GM18868 (cell line): ENCODE measurements at regions not wholly inside any gene's neighbourhood (a gene's known extent, or its start where the extent isn't known, plus 50 kb on each side); places are given as distances from the start of the nearest gene placed in this dataset.
"Not testable (repeated sequence)": the region's sequence is repeated elsewhere in the genome, so short reads cannot be mapped to it uniquely, and the experiment has no call there.

Experiments
- ATAC-seq: cut with Tn5 transposase; IDR thresholded peaks from one replicate; pipeline ENCODE4 v1.9.1; 2021; ENCODE audit warnings: mild to moderate bottlenecking, moderate library complexity; ENCODE audit not compliant: unreplicated experiment

- no peak for ATAC-seq
These were observed 189.1 kb upstream of the DTNA start for GRCh38 chr18:34521040-34521439.

GRCh38 chr18:34522603-34523002 lies 187.5 kb upstream of the DTNA start:
- no peak for ATAC-seq

- ATAC-seq = no peak
These were observed 184.9 kb upstream of the DTNA start for GRCh38 chr18:34525244-34525643.

- no peak for ATAC-seq
These were observed 181.9 kb upstream of the DTNA start for GRCh38 chr18:34528177-34528576.

GRCh38 chr18:34529358-34530335 lies 180.5 kb upstream of the DTNA start:
- no peak for ATAC-seq

GRCh38 chr18:34531110-34531509 lies 179.0 kb upstream of the DTNA start:
- ATAC-seq = no peak

GRCh38 chr18:34534642-34535041 lies 175.5 kb upstream of the DTNA start:
- not testable (repeated sequence) for ATAC-seq

- no peak for ATAC-seq
These were observed 169.2 kb upstream of the DTNA start for GRCh38 chr18:34540897-34541296.

- no peak for ATAC-seq
These were observed 167.5 kb upstream of the DTNA start for GRCh38 chr18:34542625-34543024.

GRCh38 chr18:34543356-34543755 lies 166.7 kb upstream of the DTNA start:
- no peak for ATAC-seq

- ATAC-seq = no peak
These were observed 166.2 kb upstream of the DTNA start for GRCh38 chr18:34543945-34544344.

GRCh38 chr18:34544930-34545329 lies 165.2 kb upstream of the DTNA start:
- ATAC-seq = no peak

GRCh38 chr18:34548120-34548972 lies 161.8 kb upstream of the DTNA start:
- ATAC-seq = no peak

GRCh38 chr18:34548973-34549294 lies 161.2 kb upstream of the DTNA start:
- no peak for ATAC-seq

GRCh38 chr18:34549367-34549766 lies 160.7 kb upstream of the DTNA start:
- ATAC-seq = no peak

GRCh38 chr18:34550156-34550555 lies 159.9 kb upstream of the DTNA start:
- no peak for ATAC-seq

GRCh38 chr18:34550902-34551301 lies 159.2 kb upstream of the DTNA start:
- no peak for ATAC-seq

- no peak for ATAC-seq
These were observed 158.3 kb upstream of the DTNA start for GRCh38 chr18:34551824-34552223.

GRCh38 chr18:34562252-34562870 lies 147.7 kb upstream of the DTNA start:
- ATAC-seq = no peak

GRCh38 chr18:34567857-34568256 lies 142.2 kb upstream of the DTNA start:
- no peak for ATAC-seq

- no peak for ATAC-seq
These were observed 133.5 kb upstream of the DTNA start for GRCh38 chr18:34576622-34577021.
